ENCODE measurements at regions not wholly inside any gene's neighbourhood (a gene's known extent, or its start where the extent isn't known, plus 50 kb on each side); places are given as distances from the start of the nearest gene placed in this dataset.

DNA sequence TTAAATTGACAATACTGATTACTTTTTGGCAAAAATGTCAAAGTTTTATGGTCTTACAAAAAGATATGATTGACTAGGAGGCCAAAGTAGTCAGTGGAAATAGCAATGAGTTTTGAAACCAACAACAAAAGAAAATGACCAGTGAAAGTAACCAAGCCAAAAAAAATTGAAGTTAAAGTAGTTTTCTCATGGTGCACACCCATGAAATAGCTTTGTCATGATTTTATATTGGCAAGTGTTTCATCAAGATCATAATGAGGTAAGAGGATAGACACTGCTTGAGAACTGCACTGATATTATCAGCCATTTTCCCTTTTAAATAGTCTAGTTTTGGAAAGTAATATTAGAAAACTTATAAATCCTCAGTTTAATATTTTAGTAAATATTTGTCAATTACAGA is 206.2 kb upstream of the ADAMTS5 start:
- no peak for DNase-seq (ENCODE audit: low read depth)

DNA sequence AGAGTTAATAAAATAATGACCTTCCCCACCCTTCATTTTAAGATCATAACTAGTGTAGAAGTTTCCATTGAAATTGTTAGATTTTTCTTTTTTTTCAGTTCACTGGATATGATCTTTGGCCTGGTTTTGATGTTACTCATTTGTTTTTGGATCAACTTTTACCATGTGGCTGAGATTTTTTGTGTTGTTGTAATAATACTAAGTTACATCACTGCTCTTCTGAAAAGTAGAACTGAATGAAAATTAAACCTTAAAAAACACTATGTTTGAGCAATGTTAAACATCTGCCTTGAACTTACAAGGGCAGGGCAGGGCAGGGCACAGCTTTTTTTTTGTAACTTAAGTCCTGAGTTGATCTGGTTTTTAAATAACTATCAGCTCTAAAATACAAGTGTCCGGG is 204.8 kb upstream of the ADAMTS5 start:
- no peak for DNase-seq (ENCODE audit: low read depth)

DNA sequence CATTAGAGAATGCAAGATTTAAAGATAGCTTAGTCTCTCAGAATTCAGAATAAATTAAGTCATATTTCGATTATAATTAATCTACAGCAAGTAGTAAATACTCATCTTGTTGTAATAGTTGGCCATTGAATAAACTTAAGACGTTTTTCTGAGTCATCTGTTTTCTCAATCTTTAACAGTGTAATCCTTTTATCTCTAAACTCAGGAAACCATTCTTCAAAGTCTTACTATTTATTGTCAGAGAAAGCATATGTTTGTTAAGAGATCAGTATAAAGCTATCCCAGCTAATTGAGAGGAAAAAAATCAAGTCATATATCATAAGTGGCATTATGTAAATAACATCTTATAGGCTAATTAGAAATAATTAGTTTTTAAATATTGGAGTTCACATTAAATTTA is 201.2 kb upstream of the ADAMTS5 start:
- DNase-seq (ENCODE audit: low read depth) = no peak

DNA sequence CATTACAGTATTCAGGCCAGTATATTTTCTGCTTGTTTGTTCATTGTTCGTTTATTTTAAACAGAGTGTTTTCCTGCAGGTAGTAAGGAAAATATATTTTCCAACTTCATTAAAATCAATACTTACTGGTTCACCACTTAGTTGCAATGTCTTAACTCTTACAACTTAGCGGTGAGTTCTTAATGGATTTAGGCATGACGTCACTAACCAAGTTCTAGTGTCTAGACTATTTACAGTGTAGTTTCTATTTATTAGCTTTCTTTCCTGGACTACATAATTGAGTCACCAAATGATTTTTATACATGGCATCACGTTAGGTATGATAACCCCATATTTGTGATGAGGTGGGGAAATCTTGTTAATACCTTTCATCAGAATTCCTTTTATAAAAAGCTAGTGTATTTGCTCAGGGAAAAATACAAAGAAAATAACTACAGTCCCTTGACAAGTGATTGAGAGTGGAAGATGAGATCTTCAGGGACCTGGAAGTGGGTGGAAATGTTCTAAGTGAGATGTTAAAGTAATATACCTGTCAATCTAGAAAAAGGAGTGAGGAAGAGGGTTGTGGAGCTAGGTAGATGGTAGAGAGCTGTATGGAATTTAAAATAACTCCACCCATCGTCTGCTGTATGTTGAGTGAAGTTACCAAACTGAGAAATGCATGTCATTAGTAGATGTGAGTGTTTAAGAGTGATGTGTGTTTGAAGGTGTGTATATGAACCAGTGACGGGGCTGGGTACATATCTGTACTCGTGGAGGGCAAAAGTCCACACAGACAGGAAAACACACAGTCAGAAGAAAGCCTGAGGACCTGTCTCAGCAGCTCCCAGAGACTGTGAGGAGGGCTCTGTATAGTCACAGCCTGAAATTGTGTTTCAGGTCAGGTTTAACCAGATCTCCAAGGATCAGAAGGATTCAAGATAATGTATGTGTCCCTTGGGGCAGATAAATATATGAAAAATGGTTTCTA is 197.6 kb upstream of the ADAMTS5 start:
- DNase-seq (ENCODE audit: low read depth) = no peak

DNA sequence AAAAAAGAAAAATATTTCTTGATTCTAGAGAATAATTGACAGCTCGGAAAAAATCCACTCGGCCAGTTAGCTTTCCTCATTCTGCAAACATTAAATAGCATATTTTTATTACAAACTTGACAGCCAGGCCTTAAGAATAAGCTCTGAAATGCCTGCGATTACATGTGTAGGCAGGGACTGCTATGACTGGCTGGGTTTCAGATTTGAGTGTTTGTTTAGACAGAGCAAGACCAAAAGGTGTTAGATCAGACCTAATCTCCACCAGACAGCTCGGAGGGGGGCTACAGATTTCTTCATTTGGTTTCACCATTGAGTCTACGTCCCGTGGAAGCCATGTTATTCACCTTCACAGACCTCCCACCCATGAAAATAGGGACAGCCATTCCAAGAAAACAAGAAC is 192.1 kb upstream of the ADAMTS5 start:
- DNase-seq (ENCODE audit: low read depth) = no peak

DNA sequence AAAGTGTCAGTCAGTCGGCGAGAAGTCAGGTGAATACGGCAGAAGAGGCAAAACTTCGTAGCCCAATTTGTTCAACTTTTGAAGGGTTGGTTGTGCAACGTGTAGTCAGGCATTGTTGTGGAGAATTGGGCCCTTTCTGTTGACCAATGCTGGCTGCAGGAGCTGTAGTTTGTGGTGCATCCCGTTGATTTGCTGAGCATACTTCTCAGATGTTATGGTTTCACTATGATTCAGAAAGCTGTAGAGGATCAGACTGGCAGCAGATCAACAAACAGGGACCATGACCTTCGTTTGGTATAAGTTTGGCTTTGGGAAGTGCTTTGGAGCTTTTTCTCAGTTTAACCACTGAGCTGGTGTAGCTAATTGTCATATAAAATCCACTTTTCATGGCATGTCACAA is 190.2 kb upstream of the ADAMTS5 start:
- no peak for DNase-seq (ENCODE audit: low read depth)

DNA sequence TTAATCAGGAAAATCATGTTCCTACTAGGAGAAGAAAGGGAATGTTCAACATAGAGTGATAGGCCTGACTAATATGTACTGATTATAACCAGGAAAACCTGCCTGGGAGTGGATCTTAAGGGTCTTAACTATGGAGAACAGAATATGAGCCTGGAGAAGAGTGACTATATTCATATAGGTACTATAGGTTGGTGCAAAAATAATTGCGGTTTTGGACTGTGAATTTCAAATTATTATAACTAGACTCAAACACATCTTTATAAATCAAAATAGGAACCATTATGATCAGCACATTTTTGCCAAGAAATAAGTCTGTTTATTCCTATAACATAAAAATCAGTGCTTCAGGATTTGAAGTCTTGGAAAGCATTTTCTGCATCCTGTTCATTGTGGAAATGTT is 189.8 kb upstream of the ADAMTS5 start:
- DNase-seq (ENCODE audit: low read depth) = no peak

DNA sequence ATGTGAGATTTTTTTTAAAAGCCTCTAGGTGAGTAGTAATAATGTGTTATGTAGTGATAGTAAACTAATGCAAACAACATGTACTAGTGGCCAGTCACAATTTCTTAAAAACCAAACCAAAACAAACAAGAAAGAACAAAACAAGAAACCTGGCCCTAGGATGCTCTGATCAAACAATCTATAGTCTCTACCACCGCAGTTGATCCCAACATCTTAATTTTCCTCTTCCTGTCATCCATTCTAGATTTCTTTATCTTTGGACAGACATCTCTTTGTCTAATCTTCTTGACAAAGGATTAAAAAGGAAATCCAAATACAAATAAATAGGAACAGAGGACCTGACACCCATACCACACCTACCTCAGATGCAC is 188.2 kb upstream of the ADAMTS5 start:
- no peak for DNase-seq (ENCODE audit: low read depth)

DNA sequence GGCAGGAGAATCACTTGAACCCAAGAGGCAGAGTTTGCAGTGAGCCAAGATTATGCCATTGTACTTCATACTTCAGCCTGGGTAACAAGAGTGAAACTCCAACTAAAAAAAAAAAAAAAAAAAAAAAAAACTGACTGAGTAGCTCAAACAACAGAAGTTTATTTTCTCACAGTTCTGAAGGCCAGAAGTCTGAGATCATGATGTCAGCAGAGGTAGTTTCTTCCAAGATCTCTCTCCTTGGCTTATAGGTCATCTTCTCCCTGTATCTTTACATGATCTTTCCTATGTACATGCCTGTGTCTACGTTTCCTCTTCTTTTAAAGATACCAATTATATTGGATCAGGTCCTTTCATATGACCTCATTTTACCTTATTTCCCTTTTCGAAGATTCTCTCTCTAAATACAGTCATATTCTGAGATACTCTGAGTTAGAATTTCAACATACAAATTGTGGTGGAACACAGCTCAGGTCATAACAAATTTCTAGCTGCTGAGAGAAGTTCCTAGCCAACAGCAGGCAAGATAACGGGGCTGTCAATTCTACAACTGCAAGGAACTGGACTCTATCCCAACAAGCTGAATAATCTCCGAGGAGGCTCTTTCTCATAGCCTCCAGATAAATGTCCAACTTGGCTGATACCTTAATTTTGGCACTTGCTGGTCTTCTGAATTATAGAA is 187.7 kb upstream of the ADAMTS5 start:
- no peak for DNase-seq (ENCODE audit: low read depth)

DNA sequence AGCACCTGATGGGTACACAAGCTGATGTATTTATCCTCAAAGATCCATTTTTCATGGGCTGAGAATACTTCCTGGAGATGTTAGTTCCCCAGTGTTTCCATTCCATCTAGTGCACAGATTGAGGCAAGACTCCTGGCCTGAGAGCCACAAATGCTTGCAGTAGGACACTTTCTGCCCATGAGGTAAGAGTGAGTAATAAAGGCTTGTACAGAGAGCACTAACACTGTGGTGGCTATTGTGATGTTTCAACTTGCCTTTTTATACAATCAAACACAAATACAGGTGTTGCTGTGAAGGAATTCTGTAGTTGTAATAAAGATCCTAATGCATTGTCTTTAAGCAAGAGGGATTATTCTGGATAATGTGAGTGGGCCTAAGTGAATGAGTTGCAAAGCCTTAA is 186.1 kb upstream of the ADAMTS5 start:
- no peak for DNase-seq (ENCODE audit: low read depth)

DNA sequence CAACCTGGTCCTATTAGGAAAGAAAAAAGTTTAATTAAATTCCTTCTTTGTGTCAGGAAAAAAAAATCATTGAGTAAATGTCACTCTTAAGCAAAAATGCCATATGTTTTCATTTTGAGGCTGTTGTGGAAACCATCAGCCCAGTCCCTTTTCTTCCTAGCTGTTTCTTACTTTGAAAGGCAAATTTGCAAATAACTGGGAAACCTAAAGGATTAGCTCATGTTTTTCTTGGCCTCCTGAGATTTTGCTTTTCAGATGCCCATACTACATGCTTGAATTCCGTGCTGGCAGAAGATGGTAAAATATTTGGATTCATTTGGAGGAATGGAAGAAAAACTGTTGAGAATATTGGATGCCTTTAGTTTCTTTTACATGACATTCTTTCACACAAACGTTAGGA is 182.1 kb upstream of the ADAMTS5 start:
- DNase-seq (ENCODE audit: low read depth) = no peak

DNA sequence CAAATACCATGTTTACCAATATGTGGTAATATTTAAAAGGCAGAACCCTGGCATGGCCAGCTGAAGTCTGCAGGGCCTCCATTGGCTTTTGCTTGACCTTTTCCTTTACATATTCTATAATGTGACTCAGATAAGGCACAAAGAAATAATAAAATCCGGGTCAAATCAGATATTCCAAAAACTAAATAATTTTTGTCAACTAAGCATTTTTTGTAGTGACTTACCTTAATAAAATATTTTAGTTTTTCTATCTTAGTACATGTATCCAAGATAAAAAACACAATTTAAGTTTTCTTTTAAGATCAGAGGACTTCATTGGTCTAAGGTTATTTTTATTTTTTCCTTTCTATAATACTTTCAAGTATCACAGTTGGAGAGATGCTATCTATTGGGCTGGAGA is 179.4 kb upstream of the ADAMTS5 start:
- DNase-seq (ENCODE audit: low read depth) = no peak

DNA sequence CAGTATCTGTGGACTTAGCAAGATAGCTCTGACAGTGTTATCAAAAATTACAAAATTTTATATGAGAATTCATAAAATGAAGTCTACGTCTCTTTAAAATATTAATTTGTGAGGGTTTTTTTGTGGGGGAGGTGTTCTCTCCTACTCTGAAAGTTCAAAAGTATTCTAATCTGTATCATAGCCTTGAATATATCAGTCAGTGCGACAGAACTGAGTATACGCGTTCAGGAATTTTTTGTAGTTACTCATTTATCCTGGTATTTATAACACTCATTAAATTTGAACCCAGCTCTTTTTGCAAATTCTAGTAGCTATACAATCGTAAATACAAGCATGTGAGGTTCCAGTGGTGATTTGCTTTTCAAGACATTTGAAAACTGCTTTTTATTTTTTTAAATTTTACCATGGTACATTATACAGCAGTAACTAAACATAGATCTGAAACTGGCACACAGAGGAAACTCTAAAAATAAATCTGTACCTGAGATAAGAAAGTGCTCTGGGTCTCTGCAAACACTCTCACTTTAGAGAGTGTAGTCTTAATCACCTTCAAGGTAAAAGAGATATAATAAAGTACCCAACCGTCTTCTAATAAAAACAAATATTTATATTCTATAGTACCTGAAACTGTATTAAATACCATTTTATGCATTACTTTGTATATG is 178.4 kb upstream of the ADAMTS5 start:
- DNase-seq (ENCODE audit: low read depth) = no peak

DNA sequence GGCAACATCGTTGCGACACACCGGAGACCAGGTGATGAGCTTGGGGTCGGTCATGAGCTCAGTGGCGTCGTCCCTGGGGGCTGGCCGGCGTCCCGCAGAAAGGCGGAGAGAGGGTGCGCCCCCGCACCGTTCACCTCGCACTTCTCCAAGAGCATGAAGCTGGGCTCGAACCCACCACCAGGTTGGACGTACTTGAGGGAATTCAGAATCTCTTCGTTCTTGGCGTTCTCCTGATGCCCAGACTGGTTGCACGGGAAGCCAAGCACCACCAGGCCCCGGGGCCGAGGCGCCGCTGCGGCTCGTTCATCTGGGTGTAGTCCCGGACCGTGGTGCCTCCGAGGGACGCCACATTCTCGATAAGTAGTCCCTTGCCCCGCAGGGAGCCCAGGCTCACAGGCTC is 176.6 kb upstream of the ADAMTS5 start:
- no peak for DNase-seq (ENCODE audit: low read depth)

DNA sequence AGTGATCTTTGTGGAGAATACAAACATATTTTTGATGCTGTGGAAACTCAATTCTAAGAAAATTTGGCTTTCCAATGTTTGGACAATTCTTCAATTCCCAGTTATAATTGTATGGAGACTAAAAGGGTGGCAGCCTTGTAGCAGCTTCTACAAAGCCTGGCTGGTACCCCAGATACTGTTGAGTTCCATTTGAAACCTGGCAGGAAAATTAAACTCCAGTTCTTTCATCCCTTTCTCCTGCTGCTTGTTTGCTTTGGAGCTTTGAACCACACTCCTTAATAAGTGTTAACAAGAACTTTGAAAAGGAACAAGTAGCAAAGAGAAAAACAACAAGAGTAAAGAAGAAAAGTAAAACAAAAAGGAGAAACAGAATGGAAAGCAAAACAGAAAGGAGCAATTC is 172.6 kb upstream of the ADAMTS5 start:
- DNase-seq (ENCODE audit: low read depth) = no peak

DNA sequence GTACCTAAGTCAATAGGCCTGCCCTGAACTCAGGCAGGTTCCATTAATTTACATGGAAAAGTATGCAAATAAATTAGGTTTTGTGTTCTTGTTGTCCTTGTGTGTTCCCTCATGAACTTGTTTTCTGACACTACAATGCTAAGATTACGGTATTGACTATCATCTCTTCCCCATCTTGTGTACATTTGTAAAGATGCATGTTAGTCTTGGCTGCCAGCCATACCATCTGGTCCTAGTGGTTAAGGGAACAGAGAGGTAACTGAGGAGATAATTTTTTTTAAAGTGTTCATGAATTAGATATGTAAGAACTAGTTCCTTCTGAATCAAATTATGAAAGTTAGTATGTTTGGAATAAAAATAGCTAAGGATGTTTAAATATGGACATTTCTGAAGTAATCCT is 167.6 kb upstream of the ADAMTS5 start:
- DNase-seq (ENCODE audit: low read depth) = no peak

DNA sequence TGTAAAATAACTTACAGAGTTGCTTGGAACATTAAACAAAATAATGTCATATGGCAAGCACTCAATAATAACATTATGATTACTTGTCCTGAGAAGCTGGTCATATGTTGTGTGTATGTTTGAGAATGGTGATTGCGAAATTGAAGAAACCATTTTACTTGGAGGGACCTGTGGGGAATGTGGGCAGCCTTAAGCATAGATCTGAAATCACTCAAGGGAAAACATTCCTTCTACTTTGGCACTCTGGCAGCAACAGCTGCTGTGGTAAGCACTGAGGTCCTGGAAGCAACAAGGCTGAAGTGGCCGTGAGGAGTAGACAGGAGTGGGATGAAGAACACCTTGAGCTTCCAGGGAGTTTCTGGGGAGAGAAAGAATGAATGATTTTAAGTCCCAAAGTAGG is 165.4 kb upstream of the ADAMTS5 start:
- no peak for DNase-seq (ENCODE audit: low read depth)

DNA sequence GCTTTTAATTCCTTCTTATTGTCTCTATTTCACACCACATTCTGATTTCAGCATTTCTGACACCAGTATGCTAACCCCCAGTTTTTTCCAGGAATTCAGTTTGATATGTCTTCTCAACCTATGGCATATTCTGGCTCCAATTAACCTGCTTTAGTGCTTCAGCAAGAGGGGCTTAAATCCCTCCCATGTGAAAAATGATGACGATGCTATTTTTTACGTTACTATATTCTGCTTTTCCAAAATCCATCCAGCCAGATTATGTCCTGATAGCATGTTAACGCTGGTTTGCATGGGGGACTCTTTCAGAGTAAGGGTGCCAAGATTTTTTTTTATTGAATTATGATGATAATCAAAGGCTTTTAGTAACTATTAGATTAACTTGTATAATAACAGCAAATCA is 163.3 kb upstream of the ADAMTS5 start:
- no peak for DNase-seq (ENCODE audit: low read depth)

DNA sequence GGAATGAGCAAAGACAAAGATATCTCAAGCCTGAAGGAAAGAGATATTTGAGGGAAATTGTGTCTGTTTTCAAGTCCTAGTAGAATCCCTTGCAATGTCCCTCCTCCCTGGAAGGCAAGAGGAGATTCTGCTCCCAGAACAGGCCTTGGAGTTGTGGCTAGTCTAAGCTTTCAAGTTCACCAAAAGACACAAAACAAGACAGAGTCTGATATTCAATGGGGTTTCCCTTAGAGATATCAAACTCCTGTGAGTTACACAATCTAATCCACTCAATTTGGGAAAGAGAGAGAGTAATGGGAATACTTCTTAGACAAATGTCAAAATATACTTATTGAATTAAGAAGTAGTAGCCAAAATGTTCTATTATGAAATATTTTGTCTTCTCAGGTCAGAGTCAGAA is 162.8 kb upstream of the ADAMTS5 start:
- no peak for DNase-seq (ENCODE audit: low read depth)

DNA sequence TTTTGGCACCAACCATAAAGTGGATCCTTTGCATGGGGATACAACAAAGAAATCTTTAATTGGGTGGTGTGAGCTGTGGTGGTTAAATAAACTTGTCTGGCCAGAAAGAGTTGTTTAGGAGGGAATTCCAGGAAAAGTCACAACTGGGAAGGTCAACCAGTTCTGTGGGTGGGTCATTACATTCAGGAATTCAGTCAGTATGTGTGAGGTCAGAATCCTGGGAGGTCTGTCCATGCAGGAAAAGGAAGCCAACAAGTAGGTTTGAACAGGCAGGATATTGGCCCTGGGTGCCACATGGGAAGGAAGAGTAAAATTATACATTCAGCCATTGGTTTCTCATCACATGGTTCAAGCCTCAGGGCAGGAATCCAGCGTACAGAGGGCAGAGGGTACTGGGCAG is 162.3 kb upstream of the ADAMTS5 start:
- no peak for DNase-seq (ENCODE audit: low read depth)

DNA sequence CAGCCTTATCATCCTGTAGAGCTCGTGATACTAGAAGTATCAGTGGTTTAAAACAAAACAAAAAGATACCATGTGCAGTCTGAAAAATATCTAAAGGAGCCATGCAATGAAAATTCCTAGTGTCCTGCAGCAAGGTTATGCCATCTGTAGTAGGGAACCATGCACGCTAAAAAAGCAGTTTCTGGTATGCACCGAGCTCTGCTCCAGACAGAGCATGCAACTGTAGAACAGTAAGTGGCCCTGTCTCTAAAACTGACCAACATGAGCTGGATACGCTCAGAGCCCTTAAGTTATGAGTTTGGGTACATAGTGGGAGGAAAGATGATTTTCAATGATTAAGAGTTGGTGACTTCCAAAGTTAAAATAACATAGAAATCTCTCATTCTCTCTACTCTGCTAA is 159.3 kb upstream of the ADAMTS5 start:
- DNase-seq (ENCODE audit: low read depth) = no peak

DNA sequence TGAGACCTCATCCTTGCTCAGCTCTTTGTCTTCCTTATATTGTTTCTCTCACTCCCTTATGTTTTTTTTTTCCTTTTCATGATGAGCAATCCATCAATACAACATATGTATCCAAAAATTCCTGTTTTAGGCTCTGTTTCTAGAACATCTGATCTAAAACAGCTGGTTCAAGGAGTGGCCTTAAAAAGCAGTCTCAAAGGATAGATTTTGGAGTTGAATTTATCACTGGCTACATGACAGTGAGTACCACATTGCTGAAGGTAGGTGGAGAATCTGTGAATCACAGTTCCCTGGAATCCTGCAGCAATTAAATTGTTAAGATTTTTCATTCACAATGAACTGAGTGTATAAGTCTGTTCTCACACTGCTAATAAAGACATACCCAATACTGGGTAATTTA is 155.8 kb upstream of the ADAMTS5 start:
- DNase-seq (ENCODE audit: low read depth) = no peak

DNA sequence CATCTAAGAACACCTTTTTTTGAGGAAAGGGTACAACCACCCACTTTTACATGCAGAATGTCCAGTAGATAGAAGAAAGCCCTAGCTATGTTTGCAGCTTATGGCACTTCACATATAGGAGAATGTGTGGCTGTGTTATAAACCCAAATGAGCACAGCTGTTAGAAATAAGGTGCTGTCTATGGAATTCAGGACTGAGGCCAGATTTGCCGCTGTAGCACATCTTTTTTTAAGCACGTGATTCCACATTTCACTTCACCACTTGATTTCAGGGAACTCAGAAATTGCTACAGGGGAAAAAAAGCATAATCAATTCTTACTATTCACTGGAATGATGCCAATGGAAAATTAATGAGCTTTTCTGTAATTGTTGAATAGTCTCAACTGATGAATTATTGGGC is 147.2 kb upstream of the ADAMTS5 start:
- no peak for DNase-seq (ENCODE audit: low read depth)

Data from activated T-helper 1 cell treated with Interleukin-2 at 50 U/mL for 16 hours (primary cell).